ENCODE measurements at regions not wholly inside any gene's neighbourhood (a gene's known extent, or its start where the extent isn't known, plus 50 kb on each side); places are given as distances from the start of the nearest gene placed in this dataset.

DNA sequence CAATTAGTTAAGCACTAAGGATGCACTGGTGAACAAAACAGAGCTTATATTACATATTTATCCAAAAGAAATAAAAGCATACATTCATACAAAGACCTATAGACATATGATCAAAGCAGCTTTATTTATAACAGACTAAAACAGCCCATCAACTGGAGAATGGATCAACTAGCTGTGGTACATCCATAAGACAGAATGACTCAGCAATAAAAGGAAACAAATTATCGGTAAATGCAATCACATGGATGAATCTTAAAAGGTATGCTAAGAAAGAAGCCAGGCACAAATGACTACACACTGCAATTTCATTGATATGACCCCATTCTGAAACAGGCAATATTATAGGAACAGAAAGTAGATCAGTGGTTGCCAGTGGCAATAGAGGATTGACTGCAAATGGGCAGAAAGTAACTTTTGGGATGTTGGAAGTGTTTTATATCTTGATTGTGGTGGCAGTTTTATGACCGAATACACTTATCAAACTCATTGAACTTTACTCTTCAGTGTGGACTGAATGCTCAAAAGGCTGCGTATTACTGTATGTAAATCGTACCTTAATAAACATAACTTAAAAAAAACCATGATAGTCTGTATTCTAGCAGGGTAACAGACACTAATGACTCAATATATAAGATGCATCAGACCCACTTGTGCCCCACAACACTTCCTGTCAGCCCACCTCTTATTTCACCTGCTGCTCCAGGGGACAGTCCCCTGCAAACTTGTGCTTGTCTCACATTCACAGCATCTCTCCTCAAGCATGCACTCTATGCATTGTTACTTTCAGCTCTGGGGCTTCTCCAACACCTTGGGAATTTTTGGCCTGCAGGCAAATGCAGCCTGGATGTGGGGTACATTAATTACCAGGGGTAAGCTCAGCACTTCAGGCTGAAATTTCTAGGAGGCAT, 59.1 kb downstream of the MID1IP1 start:
- Mint-ChIP-seq H3K27ac (no peak overlapping the region), H3K36me3 (ENCODE audit: low read depth) (no peaks in the 10 kb centered on the region), H3K4me1 (peaks cover 21% of the 10 kb centered on the region), H3K27me3 (ENCODE audit: insufficient read depth) (no peaks in the 10 kb centered on the region), H3K9me3 (peaks cover 16% of the 10 kb centered on the region), H3K4me3 (no peak overlapping the region)
- Histone ChIP-seq H3K4me1 (ENCODE audit: control insufficient read depth, insufficient read depth, low read length) (no peaks in the 10 kb centered on the region), H3K36me3 (ENCODE audit: control insufficient read depth, insufficient read depth, low read length) (no peaks in the 10 kb centered on the region), H3K4me3 (ENCODE audit: low read length) (no peak overlapping the region), H3K27me3 (ENCODE audit: control insufficient read depth, insufficient read depth, low read length, poor library complexity, severe bottlenecking) (no peaks in the 10 kb centered on the region), H3K9ac (ENCODE audit: extremely low read depth, low read length, poor library complexity, severe bottlenecking) (no peak overlapping the region), H3K27ac (ENCODE audit: low read depth, low read length) (no peak overlapping the region), H3K9me3 (ENCODE audit: control insufficient read depth, low read length) (no peaks in the 10 kb centered on the region)
- WGBS, 2 experiments (ENCODE audit: insufficient coverage in 1 of 2, insufficient read length in 1 of 2) = 100% methylated on average over 2 of the region's 4 CpGs; no CpG with 5 or more reads in 1 of the 2 experiments
- no peak for DNase-seq
- TF ChIP-seq, protein P1, sequence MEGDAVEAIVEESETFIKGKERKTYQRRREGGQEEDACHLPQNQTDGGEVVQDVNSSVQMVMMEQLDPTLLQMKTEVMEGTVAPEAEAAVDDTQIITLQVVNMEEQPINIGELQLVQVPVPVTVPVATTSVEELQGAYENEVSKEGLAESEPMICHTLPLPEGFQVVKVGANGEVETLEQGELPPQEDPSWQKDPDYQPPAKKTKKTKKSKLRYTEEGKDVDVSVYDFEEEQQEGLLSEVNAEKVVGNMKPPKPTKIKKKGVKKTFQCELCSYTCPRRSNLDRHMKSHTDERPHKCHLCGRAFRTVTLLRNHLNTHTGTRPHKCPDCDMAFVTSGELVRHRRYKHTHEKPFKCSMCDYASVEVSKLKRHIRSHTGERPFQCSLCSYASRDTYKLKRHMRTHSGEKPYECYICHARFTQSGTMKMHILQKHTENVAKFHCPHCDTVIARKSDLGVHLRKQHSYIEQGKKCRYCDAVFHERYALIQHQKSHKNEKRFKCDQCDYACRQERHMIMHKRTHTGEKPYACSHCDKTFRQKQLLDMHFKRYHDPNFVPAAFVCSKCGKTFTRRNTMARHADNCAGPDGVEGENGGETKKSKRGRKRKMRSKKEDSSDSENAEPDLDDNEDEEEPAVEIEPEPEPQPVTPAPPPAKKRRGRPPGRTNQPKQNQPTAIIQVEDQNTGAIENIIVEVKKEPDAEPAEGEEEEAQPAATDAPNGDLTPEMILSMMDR (conservative IDR thresholded peaks at IDR 0.05) = no peak

DNA sequence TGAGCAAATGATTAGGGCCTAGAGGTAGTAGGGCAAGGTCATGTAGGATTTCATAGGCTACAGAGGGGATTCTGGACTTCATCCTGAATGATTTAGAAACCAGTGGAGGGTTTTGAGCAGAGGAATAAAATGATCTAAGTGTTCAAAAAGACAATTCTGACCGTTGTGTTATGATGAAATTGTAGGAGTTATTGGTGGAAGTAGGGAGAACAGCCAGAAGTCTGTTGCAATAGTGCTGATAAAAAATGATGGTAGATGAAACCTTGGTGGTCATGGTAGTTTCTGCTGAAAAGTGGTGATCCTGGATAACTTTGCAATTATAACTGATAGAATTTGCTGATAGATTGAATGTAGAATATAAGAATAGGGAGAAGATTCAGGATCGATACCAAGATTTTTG, 60.2 kb downstream of the MID1IP1 start:
- H3K36me3 Mint-ChIP-seq (ENCODE audit: low read depth) = no peaks in the 10 kb centered on the region
- WGBS, 2 experiments (ENCODE audit: insufficient coverage in 1 of 2, insufficient read length in 1 of 2) = 80 to 88% methylated on average over 2 of the region's 2 CpGs
- Histone ChIP-seq H3K27me3 (ENCODE audit: control insufficient read depth, insufficient read depth, low read length, poor library complexity, severe bottlenecking) (no peaks in the 10 kb centered on the region), H3K27ac (ENCODE audit: low read depth, low read length) (no peak overlapping the region), H3K4me1 (ENCODE audit: control insufficient read depth, insufficient read depth, low read length) (no peaks in the 10 kb centered on the region), H3K9ac (ENCODE audit: extremely low read depth, low read length, poor library complexity, severe bottlenecking) (no peak overlapping the region), H3K4me3 (ENCODE audit: low read length) (no peak overlapping the region), H3K36me3 (ENCODE audit: control insufficient read depth, insufficient read depth, low read length) (no peaks in the 10 kb centered on the region), H3K9me3 (ENCODE audit: control insufficient read depth, low read length) (no peaks in the 10 kb centered on the region)
- peaks cover 12% of the 10 kb centered on the region for H3K9me3 Mint-ChIP-seq
- TF ChIP-seq, protein P1 (conservative IDR thresholded peaks at IDR 0.05) = no peak
- H3K27me3 Mint-ChIP-seq (ENCODE audit: insufficient read depth) = no peaks in the 10 kb centered on the region
- peaks cover 23% of the 10 kb centered on the region for H3K4me1 Mint-ChIP-seq
- no peak overlapping the region for H3K27ac Mint-ChIP-seq
- DNase-seq = no peak
- H3K4me3 Mint-ChIP-seq = no peak overlapping the region

DNA sequence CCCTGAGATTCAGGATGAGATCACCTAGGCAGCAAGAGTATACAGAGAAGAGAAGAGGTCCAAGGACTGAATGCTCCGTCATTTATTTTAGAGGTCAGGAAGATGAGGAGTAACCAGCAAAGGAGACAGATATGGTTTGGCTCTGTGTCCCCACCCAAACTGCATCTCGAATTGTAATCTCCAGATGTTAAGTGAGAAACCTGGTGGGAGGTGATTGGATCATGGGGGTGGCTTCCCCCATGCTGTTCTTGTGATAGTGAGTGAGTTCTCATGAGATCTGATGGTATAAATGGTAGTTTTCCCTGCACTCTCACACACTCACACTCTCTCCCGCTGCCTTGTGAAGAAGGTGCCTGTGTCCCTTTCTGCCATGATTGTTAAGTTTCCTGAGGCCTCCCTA, 60.8 kb downstream of the MID1IP1 start:
- Histone ChIP-seq H3K9ac (ENCODE audit: extremely low read depth, low read length, poor library complexity, severe bottlenecking) (no peak overlapping the region), H3K9me3 (ENCODE audit: control insufficient read depth, low read length) (no peaks in the 10 kb centered on the region), H3K27ac (ENCODE audit: low read depth, low read length) (no peak overlapping the region), H3K27me3 (ENCODE audit: control insufficient read depth, insufficient read depth, low read length, poor library complexity, severe bottlenecking) (no peaks in the 10 kb centered on the region), H3K4me1 (ENCODE audit: control insufficient read depth, insufficient read depth, low read length) (no peaks in the 10 kb centered on the region), H3K36me3 (ENCODE audit: control insufficient read depth, insufficient read depth, low read length) (no peaks in the 10 kb centered on the region), H3K4me3 (ENCODE audit: low read length) (no peak overlapping the region)
- Mint-ChIP-seq H3K9me3 (peaks cover 12% of the 10 kb centered on the region), H3K4me1 (peaks cover 19% of the 10 kb centered on the region), H3K4me3 (no peak overlapping the region), H3K36me3 (ENCODE audit: low read depth) (no peaks in the 10 kb centered on the region), H3K27ac (no peak overlapping the region), H3K27me3 (ENCODE audit: insufficient read depth) (no peaks in the 10 kb centered on the region)
- WGBS, 2 experiments (ENCODE audit: insufficient coverage in 1 of 2, insufficient read length in 1 of 2) = 45% methylated on average over 2 of the region's 3 CpGs; no CpG with 5 or more reads in 1 of the 2 experiments
- TF ChIP-seq, protein P1 (conservative IDR thresholded peaks at IDR 0.05) = no peak
- no peak for DNase-seq

All from endodermal cell (in vitro differentiated cells).